Trophoblast cell (in vitro differentiated cells and primary cell): ENCODE measurements at regions not wholly inside any gene's neighbourhood (a gene's known extent, or its start where the extent isn't known, plus 50 kb on each side); places are given as distances from the start of the nearest gene placed in this dataset.

Source experiments
- DNase-seq, 2 donors: peaks; one replicate each; pipeline ENCODE4 v3.0.0-alpha.2; 2016
- H2AFZ ChIP-seq: 2 replicates; pipeline ENCODE4 v1.6.1; 2013; ENCODE audit warnings: low read length, moderate library complexity, mild to moderate bottlenecking; ENCODE audit not compliant: insufficient read depth, poor library complexity
- H2AK5ac ChIP-seq: 2 replicates; pipeline ENCODE4 v1.6.1; 2013; ENCODE audit warnings: mild to moderate bottlenecking, low read length
- H2BK120ac ChIP-seq: 2 replicates; pipeline ENCODE4 v1.6.1; 2013; ENCODE audit warnings: low read length, mild to moderate bottlenecking, moderate library complexity; ENCODE audit not compliant: insufficient read depth, poor library complexity
- H2BK12ac ChIP-seq: 2 replicates; pipeline ENCODE4 v1.6.1; 2013; ENCODE audit warnings: mild to moderate bottlenecking, low read length, moderate library complexity
- H2BK5ac ChIP-seq: 2 replicates; pipeline ENCODE4 v1.6.1; 2013; ENCODE audit warnings: low read length, low read depth, moderate library complexity, mild to moderate bottlenecking; ENCODE audit not compliant: poor library complexity
- H3K14ac ChIP-seq: 2 replicates; pipeline ENCODE4 v1.6.1; 2013; ENCODE audit warnings: mild to moderate bottlenecking, low read length
- H3K18ac ChIP-seq: 2 replicates; pipeline ENCODE4 v1.6.1; 2013; ENCODE audit warnings: mild to moderate bottlenecking, low read length
- H3K23ac ChIP-seq: 2 replicates; pipeline ENCODE4 v1.6.1; 2013; ENCODE audit warnings: low read length
- H3K27ac ChIP-seq: 2 replicates; pipeline ENCODE4 v1.5.1; 2013; ENCODE audit warnings: low read depth, mild to moderate bottlenecking, inconsistent platforms, low read length, moderate library complexity
- H3K27me3 ChIP-seq: 2 replicates; pipeline ENCODE4 v1.6.1; 2013; ENCODE audit warnings: inconsistent platforms, mild to moderate bottlenecking, low read length, moderate library complexity; ENCODE audit not compliant: insufficient read depth
- H3K36me3 ChIP-seq, 2 experiments: 1 replicate in 1 of 2; 2 replicates in 1 of 2; pipeline ENCODE4 v1.6.1; 2013; ENCODE audit warnings: low read length in 2 of 2, mild to moderate bottlenecking in 2 of 2, moderate library complexity in 1 of 2; ENCODE audit not compliant: insufficient read depth in 2 of 2, control insufficient read depth in 1 of 2
- H3K4ac ChIP-seq: 2 replicates; pipeline ENCODE4 v1.6.1; 2013; ENCODE audit warnings: low read depth, mild to moderate bottlenecking, low read length, moderate library complexity
- H3K4me1 ChIP-seq, 2 experiments: 1 replicate in 1 of 2; 2 replicates in 1 of 2; pipeline ENCODE4 v1.6.1; 2013; ENCODE audit warnings: low read length in 2 of 2, mild to moderate bottlenecking in 2 of 2, moderate library complexity in 1 of 2; ENCODE audit not compliant: insufficient read depth in 2 of 2, control insufficient read depth in 1 of 2
- H3K4me2 ChIP-seq: 2 replicates; pipeline ENCODE4 v1.6.1; 2013; ENCODE audit warnings: inconsistent platforms, mild to moderate bottlenecking, low read length, moderate library complexity
- H3K4me3 ChIP-seq: 2 replicates; pipeline ENCODE4 v1.5.1; 2013; ENCODE audit warnings: mild to moderate bottlenecking, low read depth, low read length, inconsistent platforms
- H3K79me1 ChIP-seq: one replicate; pipeline ENCODE4 v1.6.1; 2013; ENCODE audit warnings: low read length
- H3K79me2 ChIP-seq: 2 replicates; pipeline ENCODE4 v1.6.1; 2013; ENCODE audit warnings: low read length, mild to moderate bottlenecking; ENCODE audit not compliant: control insufficient read depth, insufficient read depth, poor library complexity
- H3K9ac ChIP-seq: 2 replicates; pipeline ENCODE4 v1.6.1; 2013; ENCODE audit warnings: mild to moderate bottlenecking, low read length
- H3K9me3 ChIP-seq: 2 replicates; pipeline ENCODE4 v1.6.1; 2013; ENCODE audit warnings: low read depth, mild to moderate bottlenecking, control low read depth, inconsistent platforms, low read length; ENCODE audit not compliant: insufficient read depth
- H4K12ac ChIP-seq: 2 replicates; pipeline ENCODE4 v1.6.1; 2013; ENCODE audit warnings: low read depth, mild to moderate bottlenecking, low read length, moderate library complexity
- H4K8ac ChIP-seq: 2 replicates; pipeline ENCODE4 v1.6.1; 2013; ENCODE audit warnings: low read depth, mild to moderate bottlenecking, low read length, moderate library complexity
- H4K91ac ChIP-seq: one replicate; pipeline ENCODE4 v1.6.1; 2013; ENCODE audit warnings: low read depth, mild to moderate bottlenecking, low read length, moderate library complexity
- WGBS: extraction: QIAGEN DNeasy Blood & Tissue Kit; methylation state at CpG from one replicate; pipeline ENCODE4 v1.1.7; 2013; ENCODE audit warnings: missing lambda C conversion rate; ENCODE audit not compliant: insufficient read length, insufficient coverage; ENCODE audit errors: extremely low coverage; 5-methylcytosine and 5-hydroxymethylcytosine counted together

GRCh38 chr3:184491867-184492615, 69.5 kb upstream of the EPHB3 start:
- Histone ChIP-seq H3K4me3 (no peak overlapping the region), H2BK5ac (no peak overlapping the region), H3K36me3 (no peaks in the 10 kb centered on the region), H4K8ac (no peak overlapping the region), H3K79me2 (no peaks in the 10 kb centered on the region), H3K4me2 (no peak overlapping the region), H2AFZ (no peak overlapping the region), H2AK5ac (no peak overlapping the region), H2BK12ac (no peak overlapping the region), H3K18ac (no peak overlapping the region), H2BK120ac (no peak overlapping the region), H4K91ac (no peak overlapping the region), H3K27ac (no peak overlapping the region), H3K79me1 (no peaks in the 10 kb centered on the region), H3K23ac (no peak overlapping the region), H3K4me1 (no peaks in the 10 kb centered on the region), H3K4ac (no peak overlapping the region), H4K12ac (no peak overlapping the region), H3K9ac (no peak overlapping the region), H3K9me3 (no peaks in the 10 kb centered on the region), H3K27me3 (peaks cover 5% of the 10 kb centered on the region), H3K14ac (no peak overlapping the region)
- DNase-seq, result peak in 1 of 2 donors; percentile 24
- no CpG with 5 or more reads among the region's 34 CpGs for WGBS

GRCh38 chr3:184496933-184497332, 64.7 kb upstream of the EPHB3 start:
- Histone ChIP-seq H4K8ac (no peak overlapping the region), H3K36me3 (no peaks in the 10 kb centered on the region), H3K27ac (no peak overlapping the region), H3K79me2 (no peaks in the 10 kb centered on the region), H3K9ac (no peak overlapping the region), H3K27me3 (peaks cover 2% of the 10 kb centered on the region), H4K91ac (no peak overlapping the region), H3K4me3 (no peak overlapping the region), H2BK12ac (no peak overlapping the region), H3K4me2 (no peak overlapping the region), H2BK120ac (no peak overlapping the region), H3K14ac (no peak overlapping the region), H3K4me1 (no peaks in the 10 kb centered on the region), H3K9me3 (peaks cover 4% of the 10 kb centered on the region), H3K23ac (no peak overlapping the region), H3K79me1 (no peaks in the 10 kb centered on the region), H4K12ac (no peak overlapping the region), H2BK5ac (no peak overlapping the region), H3K18ac (no peak overlapping the region), H2AK5ac (no peak overlapping the region), H2AFZ (no peak overlapping the region), H3K4ac (no peak overlapping the region)
- no CpG with 5 or more reads among the region's 3 CpGs for WGBS
- no peak for DNase-seq

GRCh38 chr3:184497804-184498203, 63.8 kb upstream of the EPHB3 start:
- Histone ChIP-seq H3K14ac (no peak overlapping the region), H3K4me1 (no peaks in the 10 kb centered on the region), H3K36me3 (no peaks in the 10 kb centered on the region), H3K4ac (no peak overlapping the region), H3K79me1 (no peaks in the 10 kb centered on the region), H3K79me2 (no peaks in the 10 kb centered on the region), H4K8ac (no peak overlapping the region), H2AFZ (no peak overlapping the region), H3K4me3 (no peak overlapping the region), H3K9me3 (peaks cover 5% of the 10 kb centered on the region), H3K23ac (no peak overlapping the region), H3K4me2 (no peak overlapping the region), H4K12ac (no peak overlapping the region), H2AK5ac (no peak overlapping the region), H3K27me3 (no peaks in the 10 kb centered on the region), H3K18ac (no peak overlapping the region), H2BK5ac (no peak overlapping the region), H2BK120ac (no peak overlapping the region), H3K27ac (no peak overlapping the region), H2BK12ac (no peak overlapping the region), H4K91ac (no peak overlapping the region), H3K9ac (no peak overlapping the region)
- WGBS, result no CpG with 5 or more reads among the region's 2 CpGs
- no peak for DNase-seq

- Histone ChIP-seq H3K9me3 (peaks cover 6% of the 10 kb centered on the region), H3K27ac (no peak overlapping the region)
Measured at GRCh38 chr3:184498986-184499606, 62.5 kb upstream of the EPHB3 start.

More at GRCh38 chr3:184498986-184499606, 62.5 kb upstream of the EPHB3 start:
- no peaks in the 10 kb centered on the region for H3K27me3 ChIP-seq
- no CpG with 5 or more reads among the region's 12 CpGs for WGBS
- H3K4me2 ChIP-seq, result no peak overlapping the region
- no peaks in the 10 kb centered on the region for H3K4me1 ChIP-seq
- H3K4ac ChIP-seq, result no peak overlapping the region
- no peak overlapping the region for H2BK120ac ChIP-seq
- no peak overlapping the region for H2AFZ ChIP-seq
- H3K36me3 ChIP-seq, result no peaks in the 10 kb centered on the region
- no peak overlapping the region for H3K9ac ChIP-seq
- no peak overlapping the region for H3K4me3 ChIP-seq
- H3K79me2 ChIP-seq, result no peaks in the 10 kb centered on the region
- H3K18ac ChIP-seq, result no peak overlapping the region
- H2AK5ac ChIP-seq, result no peak overlapping the region
- H4K12ac ChIP-seq, result no peak overlapping the region
- no peak overlapping the region for H3K14ac ChIP-seq
- H2BK5ac ChIP-seq, result no peak overlapping the region
- no peak for DNase-seq
- no peak overlapping the region for H2BK12ac ChIP-seq
- H3K79me1 ChIP-seq, result no peaks in the 10 kb centered on the region
- no peak overlapping the region for H4K91ac ChIP-seq
- H3K23ac ChIP-seq, result no peak overlapping the region
- no peak overlapping the region for H4K8ac ChIP-seq
